ENCODE measurements at regions not wholly inside any gene's neighbourhood (a gene's known extent, or its start where the extent isn't known, plus 50 kb on each side); places are given as distances from the start of the nearest gene placed in this dataset.

DNA sequence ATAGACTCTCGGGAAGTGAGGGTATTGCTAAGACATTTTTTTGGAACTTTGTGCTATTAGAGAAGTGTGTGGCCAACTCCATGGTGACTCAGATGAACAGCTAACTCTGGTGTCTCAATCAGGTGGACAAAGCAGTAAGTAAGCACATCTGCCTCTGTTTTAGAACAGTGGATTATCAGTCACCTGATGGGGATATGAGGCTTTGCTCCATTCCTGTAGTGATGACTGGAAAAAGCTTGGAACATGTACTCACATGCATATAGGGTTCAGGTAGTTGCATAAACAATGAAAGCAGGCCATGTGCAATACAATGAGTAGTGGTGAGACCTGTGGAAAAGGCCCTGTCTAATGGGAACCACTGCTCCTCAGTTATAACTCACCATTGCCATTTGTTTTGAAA lies 168.2 kb upstream of the FBN2 start:
- H3K36me3 ChIP-seq (replicated peaks in 1 of 2; ENCODE audit: control insufficient read depth in 1 of 2, insufficient read depth in 2 of 2, low read length in 1 of 2) = no peaks in the 10 kb centered on the region
- POLR2A ChIA-PET = no interaction called here

DNA sequence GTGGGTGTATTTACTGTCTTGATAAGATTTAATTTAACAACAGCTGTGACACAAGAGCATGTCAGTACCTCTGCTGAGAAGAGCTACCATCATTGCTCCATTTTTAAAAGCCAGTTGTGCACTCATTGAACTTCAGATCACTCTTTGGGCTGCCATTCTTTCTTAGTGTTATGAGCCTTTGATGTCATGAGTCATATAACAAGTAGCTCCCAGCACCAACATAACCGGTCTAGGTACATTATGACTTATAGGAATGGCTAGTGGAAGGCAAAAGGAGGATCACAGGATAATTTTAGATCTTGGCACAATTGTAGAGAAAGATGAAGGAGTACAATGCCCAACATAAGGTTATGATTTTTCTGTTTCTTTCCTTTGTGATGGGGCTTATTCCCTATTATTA lies 170.8 kb upstream of the FBN2 start:
- DNase-seq = no peak
- no peaks in the 10 kb centered on the region for H3K36me3 ChIP-seq (replicated peaks in 1 of 2; ENCODE audit: control insufficient read depth in 1 of 2, insufficient read depth in 2 of 2, low read length in 1 of 2)

More for the DNA sequence above, 168.2 kb upstream of the FBN2 start:
- Histone ChIP-seq H3K27me3 (ENCODE audit: insufficient read depth) (no peaks in the 10 kb centered on the region), H4K20me1 (ENCODE audit: insufficient read depth) (no peaks in the 10 kb centered on the region), H2AFZ (ENCODE audit: low read depth) (no peak overlapping the region), H3K27ac (ENCODE audit: low read depth in 2 of 2, low read length in 1 of 2) (no peak overlapping the region), H3K9me3 (no peaks in the 10 kb centered on the region), H3K9ac (no peak overlapping the region), H3K4me3 (ENCODE audit: low read depth in 2 of 2, low read length in 1 of 2) (no peak overlapping the region), H3K79me2 (ENCODE audit: insufficient read depth) (no peaks in the 10 kb centered on the region), H3K4me2 (no peak overlapping the region), H3K4me1 (ENCODE audit: control insufficient read depth in 1 of 2, insufficient read depth in 2 of 2, low read depth in 1 of 2, low read length in 1 of 2) (no peaks in the 10 kb centered on the region), H3K9me2 (no peaks in the 10 kb centered on the region), H3F3A (replicated peaks; ENCODE audit: insufficient read depth) (no peaks in the 10 kb centered on the region)
- no peak for DNase-seq
- no peak for TF ChIP-seq TAF1 (IDR thresholded peaks at IDR 0.05; ENCODE audit: borderline replicate concordance, low read depth, low read length)
- TF ChIP-seq NFIC (IDR thresholded peaks at IDR 0.05; ENCODE audit: borderline replicate concordance) = no peak
- TF ChIP-seq RXRA (IDR thresholded peaks at IDR 0.05; ENCODE audit: borderline replicate concordance, low read depth) = no peak
- TF ChIP-seq, protein P1, sequence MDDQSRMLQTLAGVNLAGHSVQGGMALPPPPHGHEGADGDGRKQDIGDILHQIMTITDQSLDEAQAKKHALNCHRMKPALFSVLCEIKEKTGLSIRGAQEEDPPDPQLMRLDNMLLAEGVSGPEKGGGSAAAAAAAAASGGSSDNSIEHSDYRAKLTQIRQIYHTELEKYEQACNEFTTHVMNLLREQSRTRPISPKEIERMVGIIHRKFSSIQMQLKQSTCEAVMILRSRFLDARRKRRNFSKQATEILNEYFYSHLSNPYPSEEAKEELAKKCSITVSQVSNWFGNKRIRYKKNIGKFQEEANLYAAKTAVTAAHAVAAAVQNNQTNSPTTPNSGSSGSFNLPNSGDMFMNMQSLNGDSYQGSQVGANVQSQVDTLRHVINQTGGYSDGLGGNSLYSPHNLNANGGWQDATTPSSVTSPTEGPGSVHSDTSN (IDR thresholded peaks at IDR 0.05) = no peak
- TF ChIP-seq MEF2A (IDR thresholded peaks at IDR 0.05; ENCODE audit: borderline replicate concordance, low read depth) = no peak
- TF ChIP-seq, protein P2, sequence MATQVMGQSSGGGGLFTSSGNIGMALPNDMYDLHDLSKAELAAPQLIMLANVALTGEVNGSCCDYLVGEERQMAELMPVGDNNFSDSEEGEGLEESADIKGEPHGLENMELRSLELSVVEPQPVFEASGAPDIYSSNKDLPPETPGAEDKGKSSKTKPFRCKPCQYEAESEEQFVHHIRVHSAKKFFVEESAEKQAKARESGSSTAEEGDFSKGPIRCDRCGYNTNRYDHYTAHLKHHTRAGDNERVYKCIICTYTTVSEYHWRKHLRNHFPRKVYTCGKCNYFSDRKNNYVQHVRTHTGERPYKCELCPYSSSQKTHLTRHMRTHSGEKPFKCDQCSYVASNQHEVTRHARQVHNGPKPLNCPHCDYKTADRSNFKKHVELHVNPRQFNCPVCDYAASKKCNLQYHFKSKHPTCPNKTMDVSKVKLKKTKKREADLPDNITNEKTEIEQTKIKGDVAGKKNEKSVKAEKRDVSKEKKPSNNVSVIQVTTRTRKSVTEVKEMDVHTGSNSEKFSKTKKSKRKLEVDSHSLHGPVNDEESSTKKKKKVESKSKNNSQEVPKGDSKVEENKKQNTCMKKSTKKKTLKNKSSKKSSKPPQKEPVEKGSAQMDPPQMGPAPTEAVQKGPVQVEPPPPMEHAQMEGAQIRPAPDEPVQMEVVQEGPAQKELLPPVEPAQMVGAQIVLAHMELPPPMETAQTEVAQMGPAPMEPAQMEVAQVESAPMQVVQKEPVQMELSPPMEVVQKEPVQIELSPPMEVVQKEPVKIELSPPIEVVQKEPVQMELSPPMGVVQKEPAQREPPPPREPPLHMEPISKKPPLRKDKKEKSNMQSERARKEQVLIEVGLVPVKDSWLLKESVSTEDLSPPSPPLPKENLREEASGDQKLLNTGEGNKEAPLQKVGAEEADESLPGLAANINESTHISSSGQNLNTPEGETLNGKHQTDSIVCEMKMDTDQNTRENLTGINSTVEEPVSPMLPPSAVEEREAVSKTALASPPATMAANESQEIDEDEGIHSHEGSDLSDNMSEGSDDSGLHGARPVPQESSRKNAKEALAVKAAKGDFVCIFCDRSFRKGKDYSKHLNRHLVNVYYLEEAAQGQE (IDR thresholded peaks at IDR 0.05; ENCODE audit: low read depth, low read length) = no peak
- WGBS (ENCODE audit: low lambda C conversion rate) = 10% methylated on average over 1 of the region's 1 CpG
- CTCF ChIA-PET = no interaction called here

More for the DNA sequence above, 170.8 kb upstream of the FBN2 start:
- ChIA-PET CTCF (no interaction called here), POLR2A (no interaction called here)
- H3K4me1 ChIP-seq (ENCODE audit: control insufficient read depth in 1 of 2, insufficient read depth in 2 of 2, low read depth in 1 of 2, low read length in 1 of 2) = no peaks in the 10 kb centered on the region
- H3K4me3 ChIP-seq (ENCODE audit: low read depth in 2 of 2, low read length in 1 of 2) = no peak overlapping the region
- WGBS (ENCODE audit: low lambda C conversion rate) = 0% methylated on average over 1 of the region's 1 CpG
- no peak overlapping the region for H3K4me2 ChIP-seq
- no peak overlapping the region for H3K9ac ChIP-seq
- no peaks in the 10 kb centered on the region for H3K79me2 ChIP-seq (ENCODE audit: insufficient read depth)
- no peaks in the 10 kb centered on the region for H3F3A ChIP-seq (replicated peaks; ENCODE audit: insufficient read depth)
- no peaks in the 10 kb centered on the region for H3K9me3 ChIP-seq
- H2AFZ ChIP-seq (ENCODE audit: low read depth) = no peak overlapping the region
- no peaks in the 10 kb centered on the region for H3K27me3 ChIP-seq (ENCODE audit: insufficient read depth)
- no peaks in the 10 kb centered on the region for H3K9me2 ChIP-seq
- H3K27ac ChIP-seq (ENCODE audit: low read depth in 2 of 2, low read length in 1 of 2) = no peak overlapping the region
- no peak for TF ChIP-seq RAD21 (IDR thresholded peaks at IDR 0.05; ENCODE audit: low read length)
- TF ChIP-seq NFIC (IDR thresholded peaks at IDR 0.05; ENCODE audit: borderline replicate concordance) = no peak
- no peak for TF ChIP-seq TEAD4 (IDR thresholded peaks at IDR 0.05; ENCODE audit: borderline replicate concordance, insufficient read depth)
- TF ChIP-seq FOSL2 (IDR thresholded peaks at IDR 0.05; ENCODE audit: borderline replicate concordance, low read depth) = no peak
- TF ChIP-seq GATA2 (CRISPR knock-in tag; IDR thresholded peaks at IDR 0.05) = no peak
- H4K20me1 ChIP-seq (ENCODE audit: insufficient read depth) = no peaks in the 10 kb centered on the region
